Embryonic facial prominence (tissue), 1 donor: ENCODE measurements at regions not wholly inside any gene's neighbourhood (a gene's known extent, or its start where the extent isn't known, plus 50 kb on each side); places are given as distances from the start of the nearest gene placed in this dataset.

ENCODE experiments used
- DNase-seq: peaks from one replicate; pipeline ENCODE4 v3.0.0-alpha.2; 2016; ENCODE audit errors: extremely low spot score

- no peak for DNase-seq
Measured at GRCh38 chr11:10619131-10619680, 50.7 kb upstream of the LYVE1 start.

- DNase-seq, result no peak
Measured at GRCh38 chr11:10618490-10618889, 50.0 kb upstream of the LYVE1 start.
